ENCODE measurements at regions not wholly inside any gene's neighbourhood (a gene's known extent, or its start where the extent isn't known, plus 50 kb on each side); places are given as distances from the start of the nearest gene placed in this dataset.
"Not testable (repeated sequence)": the region's sequence is repeated elsewhere in the genome, so short reads cannot be mapped to it uniquely, and the experiment has no call there.

GRCh38 chr3:70712449-70713082 lies 400.1 kb upstream of the MDFIC2 start:
- ATAC-seq, result no peak
- DNase-seq (ENCODE audit: missing footprints), result no peak
- intact Hi-C loops (cut with DNase I), result loop anchor here (10.0 kb wide), 2 partner anchors 292 to 412 kb away; no protein-coding TSS in a partner anchor

- intact Hi-C loops (cut with DNase I), result no loop called here
- DNase-seq (ENCODE audit: missing footprints), result no peak
- no peak for ATAC-seq
Measured at GRCh38 chr3:70703305-70704102, 391.1 kb upstream of the MDFIC2 start.

- intact Hi-C loops (cut with DNase I), result no loop called here
Measured at GRCh38 chr3:70702132-70702531, 389.7 kb upstream of the MDFIC2 start.

GRCh38 chr3:70684701-70685100 lies 372.3 kb upstream of the MDFIC2 start:
- intact Hi-C loops (cut with DNase I), result no loop called here
- ATAC-seq (no peak), DNase-seq (ENCODE audit: missing footprints) (no peak)

More at GRCh38 chr3:70702132-70702531, 389.7 kb upstream of the MDFIC2 start:
- DNase-seq (ENCODE audit: missing footprints) (no peak), ATAC-seq (no peak)

GRCh38 chr3:70675810-70676209 lies 363.4 kb upstream of the MDFIC2 start:
- intact Hi-C loops (cut with DNase I), result not testable (repeated sequence)

GRCh38 chr3:70658513-70659310 lies 346.3 kb upstream of the MDFIC2 start:
- DNase-seq (ENCODE audit: missing footprints), result no peak
- ATAC-seq, result no peak
- intact Hi-C loops (cut with DNase I), result no loop called here

More at GRCh38 chr3:70675810-70676209, 363.4 kb upstream of the MDFIC2 start:
- ATAC-seq; DNase-seq (ENCODE audit: missing footprints): not testable (repeated sequence)

- intact Hi-C loops (cut with DNase I), result no loop called here
- ATAC-seq (no peak), DNase-seq (ENCODE audit: missing footprints) (no peak)
Measured at GRCh38 chr3:70657454-70657853, 345.0 kb upstream of the MDFIC2 start.

- DNase-seq (ENCODE audit: missing footprints) (no peak), ATAC-seq (peak; percentile 50)
- intact Hi-C loops (cut with DNase I), result no loop called here
Measured at GRCh38 chr3:70647823-70648222, 335.4 kb upstream of the MDFIC2 start.

GRCh38 chr3:70647094-70647493 lies 334.7 kb upstream of the MDFIC2 start:
- ATAC-seq, result peak; percentile 46
- intact Hi-C loops (cut with DNase I), result no loop called here
- no peak for DNase-seq (ENCODE audit: missing footprints)

- intact Hi-C loops (cut with DNase I), result no loop called here
- DNase-seq (ENCODE audit: missing footprints), result no peak
- no peak for ATAC-seq
Measured at GRCh38 chr3:70646635-70647034, 334.2 kb upstream of the MDFIC2 start.

- intact Hi-C loops (cut with DNase I), result no loop called here
- no peak for ATAC-seq
- DNase-seq (ENCODE audit: missing footprints), result no peak
Measured at GRCh38 chr3:70640481-70640880, 328.0 kb upstream of the MDFIC2 start.

- intact Hi-C loops (cut with DNase I), result no loop called here
- DNase-seq (ENCODE audit: missing footprints), result no peak
- no peak for ATAC-seq
Measured at GRCh38 chr3:70635301-70635700, 322.9 kb upstream of the MDFIC2 start.

GRCh38 chr3:70631716-70632307 lies 319.4 kb upstream of the MDFIC2 start:
- DNase-seq (ENCODE audit: missing footprints), result no peak
- no peak for ATAC-seq
- intact Hi-C loops (cut with DNase I), result no loop called here

- no peak for ATAC-seq
- intact Hi-C loops (cut with DNase I), result no loop called here
- no peak for DNase-seq (ENCODE audit: missing footprints)
Measured at GRCh38 chr3:70621451-70621850, 309.0 kb upstream of the MDFIC2 start.

- intact Hi-C loops (cut with DNase I), result no loop called here
- ATAC-seq (no peak), DNase-seq (ENCODE audit: missing footprints) (no peak)
Measured at GRCh38 chr3:70620956-70621355, 308.5 kb upstream of the MDFIC2 start.

- ATAC-seq (no peak), DNase-seq (ENCODE audit: missing footprints) (no peak)
- intact Hi-C loops (cut with DNase I), result no loop called here
Measured at GRCh38 chr3:70620367-70620766, 307.9 kb upstream of the MDFIC2 start.

GRCh38 chr3:70618151-70618550 lies 305.7 kb upstream of the MDFIC2 start:
- intact Hi-C loops (cut with DNase I), result no loop called here
- ATAC-seq, result no peak
- DNase-seq (ENCODE audit: missing footprints), result no peak

- intact Hi-C loops (cut with DNase I), result not testable (repeated sequence)
Measured at GRCh38 chr3:70617349-70617748, 304.9 kb upstream of the MDFIC2 start.

GRCh38 chr3:70615286-70615685 lies 302.8 kb upstream of the MDFIC2 start:
- intact Hi-C loops (cut with DNase I), result no loop called here
- ATAC-seq (no peak), DNase-seq (ENCODE audit: missing footprints) (no peak)

More at GRCh38 chr3:70617349-70617748, 304.9 kb upstream of the MDFIC2 start:
- ATAC-seq; DNase-seq (ENCODE audit: missing footprints): not testable (repeated sequence)
